ENCODE measurements at regions not wholly inside any gene's neighbourhood (a gene's known extent, or its start where the extent isn't known, plus 50 kb on each side); places are given as distances from the start of the nearest gene placed in this dataset.

- no peak for DNase-seq (ENCODE audit: low read depth, low spot score)
These were observed 238.9 kb downstream of the MAFB start for GRCh38 chr20:40449974-40450616.

GRCh38 chr20:40449144-40449690 lies 239.8 kb downstream of the MAFB start:
- DNase-seq (ENCODE audit: low read depth, low spot score) = no peak

- DNase-seq (ENCODE audit: low read depth, low spot score) = no peak
These were observed 242.1 kb downstream of the MAFB start for GRCh38 chr20:40446888-40447287.

- DNase-seq (ENCODE audit: low read depth, low spot score) = no peak
These were observed 244.5 kb downstream of the MAFB start for GRCh38 chr20:40444516-40444915.

- DNase-seq (ENCODE audit: low read depth, low spot score) = no peak
These were observed 245.3 kb downstream of the MAFB start for GRCh38 chr20:40443753-40444152.

- no peak for DNase-seq (ENCODE audit: low read depth, low spot score)
These were observed 246.7 kb downstream of the MAFB start for GRCh38 chr20:40442181-40442963.

- no peak for DNase-seq (ENCODE audit: low read depth, low spot score)
These were observed 247.3 kb downstream of the MAFB start for GRCh38 chr20:40441771-40442170.

GRCh38 chr20:40438161-40438830 lies 250.7 kb downstream of the MAFB start:
- no peak for DNase-seq (ENCODE audit: low read depth, low spot score)

- DNase-seq (ENCODE audit: low read depth, low spot score) = no peak
These were observed 253.0 kb downstream of the MAFB start for GRCh38 chr20:40436011-40436410.

GRCh38 chr20:40435146-40435895 lies 253.7 kb downstream of the MAFB start:
- DNase-seq (ENCODE audit: low read depth, low spot score) = no peak

GRCh38 chr20:40434122-40434521 lies 254.9 kb downstream of the MAFB start:
- DNase-seq (ENCODE audit: low read depth, low spot score) = no peak

- DNase-seq (ENCODE audit: low read depth, low spot score) = no peak
These were observed 255.6 kb downstream of the MAFB start for GRCh38 chr20:40433341-40433861.

GRCh38 chr20:40431611-40432010 lies 257.4 kb downstream of the MAFB start:
- DNase-seq (ENCODE audit: low read depth, low spot score) = no peak

GRCh38 chr20:40431112-40431511 lies 257.9 kb downstream of the MAFB start:
- DNase-seq (ENCODE audit: low read depth, low spot score) = no peak

- no peak for DNase-seq (ENCODE audit: low read depth, low spot score)
These were observed 262.0 kb downstream of the MAFB start for GRCh38 chr20:40427026-40427425.

GRCh38 chr20:40424695-40425094 lies 264.3 kb downstream of the MAFB start:
- DNase-seq (ENCODE audit: low read depth, low spot score) = no peak

- no peak for DNase-seq (ENCODE audit: low read depth, low spot score)
These were observed 266.4 kb downstream of the MAFB start for GRCh38 chr20:40422656-40423055.

GRCh38 chr20:40416274-40416673 lies 272.8 kb downstream of the MAFB start:
- no peak for DNase-seq (ENCODE audit: low read depth, low spot score)

- DNase-seq (ENCODE audit: low read depth, low spot score) = no peak
These were observed 274.0 kb downstream of the MAFB start for GRCh38 chr20:40414843-40415615.

- no peak for DNase-seq (ENCODE audit: low read depth, low spot score)
These were observed 279.0 kb downstream of the MAFB start for GRCh38 chr20:40410028-40410427.

GRCh38 chr20:40397467-40397866 lies 291.6 kb downstream of the MAFB start:
- DNase-seq (ENCODE audit: low read depth, low spot score) = no peak
